Mesothelial cell of epicardium (in vitro differentiated cells): ENCODE measurements at regions not wholly inside any gene's neighbourhood (a gene's known extent, or its start where the extent isn't known, plus 50 kb on each side); places are given as distances from the start of the nearest gene placed in this dataset.

Source experiments
- DNase-seq, 2 experiments: peaks; one replicate each; pipeline ENCODE4 v3.0.0; 2021; ENCODE audit warnings: low spot score in 2 of 2; ENCODE audit not compliant: unreplicated experiment in 2 of 2
- H3K27ac Mint-ChIP-seq: 2 replicates; pipeline ENCODE4 v1.8.0; 2021; ENCODE audit warnings: mixed read lengths
- H3K27me3 Mint-ChIP-seq: 2 replicates; pipeline ENCODE4 v1.8.0; 2021; ENCODE audit warnings: low read depth, mixed read lengths
- H3K36me3 Mint-ChIP-seq: 2 replicates; pipeline ENCODE4 v1.8.0; 2021; ENCODE audit warnings: mixed read lengths
- H3K4me1 Mint-ChIP-seq: 2 replicates; pipeline ENCODE4 v1.8.0; 2021; ENCODE audit warnings: mixed read lengths
- H3K4me3 Mint-ChIP-seq: 2 replicates; pipeline ENCODE4 v1.8.0; 2021; ENCODE audit warnings: mild to moderate bottlenecking, moderate library complexity, mixed read lengths
- H3K9me3 Mint-ChIP-seq: 2 replicates; pipeline ENCODE4 v1.8.0; 2021; ENCODE audit warnings: mixed read lengths
- TF ChIP-seq, protein P1 (sequence below): fragments of 200-600 bp; sonication (generic); IDR thresholded peaks from one replicate; pipeline ENCODE4 v1.5.0; 2021; ENCODE audit warnings: antibody characterized with exemption; ENCODE audit not compliant: unreplicated experiment

- TF ChIP-seq, protein P1, sequence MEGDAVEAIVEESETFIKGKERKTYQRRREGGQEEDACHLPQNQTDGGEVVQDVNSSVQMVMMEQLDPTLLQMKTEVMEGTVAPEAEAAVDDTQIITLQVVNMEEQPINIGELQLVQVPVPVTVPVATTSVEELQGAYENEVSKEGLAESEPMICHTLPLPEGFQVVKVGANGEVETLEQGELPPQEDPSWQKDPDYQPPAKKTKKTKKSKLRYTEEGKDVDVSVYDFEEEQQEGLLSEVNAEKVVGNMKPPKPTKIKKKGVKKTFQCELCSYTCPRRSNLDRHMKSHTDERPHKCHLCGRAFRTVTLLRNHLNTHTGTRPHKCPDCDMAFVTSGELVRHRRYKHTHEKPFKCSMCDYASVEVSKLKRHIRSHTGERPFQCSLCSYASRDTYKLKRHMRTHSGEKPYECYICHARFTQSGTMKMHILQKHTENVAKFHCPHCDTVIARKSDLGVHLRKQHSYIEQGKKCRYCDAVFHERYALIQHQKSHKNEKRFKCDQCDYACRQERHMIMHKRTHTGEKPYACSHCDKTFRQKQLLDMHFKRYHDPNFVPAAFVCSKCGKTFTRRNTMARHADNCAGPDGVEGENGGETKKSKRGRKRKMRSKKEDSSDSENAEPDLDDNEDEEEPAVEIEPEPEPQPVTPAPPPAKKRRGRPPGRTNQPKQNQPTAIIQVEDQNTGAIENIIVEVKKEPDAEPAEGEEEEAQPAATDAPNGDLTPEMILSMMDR: no peak
- Mint-ChIP-seq H3K27ac (no peak overlapping the region), H3K4me3 (no peak overlapping the region), H3K4me1 (no peaks in the 10 kb centered on the region), H3K36me3 (no peaks in the 10 kb centered on the region), H3K9me3 (no peaks in the 10 kb centered on the region), H3K27me3 (peaks cover 6% of the 10 kb centered on the region)
- no peak for DNase-seq
Observed at GRCh38 chr11:33582636-33583325, 117.8 kb downstream of the C11orf91 start.

DNA sequence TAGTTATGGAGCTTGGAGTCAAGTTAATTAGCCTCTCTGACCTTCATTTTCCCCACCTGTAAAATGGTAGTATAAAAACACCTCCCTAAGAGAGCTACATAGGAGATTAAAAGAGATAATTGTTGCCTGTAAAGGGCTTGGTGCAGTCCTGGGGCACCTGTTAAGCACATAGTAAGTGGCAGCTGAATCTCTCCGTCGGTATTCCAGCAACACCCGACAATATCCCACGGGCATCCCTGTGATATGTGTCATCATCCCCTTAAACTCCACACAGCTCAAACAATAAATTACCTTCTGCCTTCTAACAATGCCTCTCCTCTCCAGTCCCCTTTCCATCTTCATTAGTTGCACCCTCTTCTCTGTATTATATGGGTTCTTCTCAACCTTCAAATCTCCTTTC lies 121.5 kb downstream of the C11orf91 start:
- no peak for DNase-seq
- no peaks in the 10 kb centered on the region for H3K4me1 Mint-ChIP-seq

GRCh38 chr11:33577204-33577603 lies 123.4 kb downstream of the C11orf91 start:
- peaks cover 4% of the 10 kb centered on the region for H3K27me3 Mint-ChIP-seq
- H3K27ac Mint-ChIP-seq: no peak overlapping the region
- no peak for DNase-seq
- TF ChIP-seq, protein P1: no peak
- no peaks in the 10 kb centered on the region for H3K36me3 Mint-ChIP-seq
- H3K9me3 Mint-ChIP-seq: peaks cover 5% of the 10 kb centered on the region
- H3K4me3 Mint-ChIP-seq: no peak overlapping the region
- no peaks in the 10 kb centered on the region for H3K4me1 Mint-ChIP-seq

More for the DNA sequence above, 121.5 kb downstream of the C11orf91 start:
- TF ChIP-seq, protein P1: no peak
- Mint-ChIP-seq H3K27ac (no peak overlapping the region), H3K9me3 (no peaks in the 10 kb centered on the region), H3K27me3 (peaks cover 6% of the 10 kb centered on the region), H3K4me3 (no peak overlapping the region), H3K36me3 (no peaks in the 10 kb centered on the region)

- TF ChIP-seq, protein P1: no peak
- Mint-ChIP-seq H3K36me3 (no peaks in the 10 kb centered on the region), H3K27me3 (no peaks in the 10 kb centered on the region), H3K27ac (no peak overlapping the region), H3K4me3 (no peak overlapping the region), H3K9me3 (peaks cover 10% of the 10 kb centered on the region), H3K4me1 (no peaks in the 10 kb centered on the region)
- no peak for DNase-seq
Observed at GRCh38 chr11:33575311-33575710, 125.3 kb downstream of the C11orf91 start.

DNA sequence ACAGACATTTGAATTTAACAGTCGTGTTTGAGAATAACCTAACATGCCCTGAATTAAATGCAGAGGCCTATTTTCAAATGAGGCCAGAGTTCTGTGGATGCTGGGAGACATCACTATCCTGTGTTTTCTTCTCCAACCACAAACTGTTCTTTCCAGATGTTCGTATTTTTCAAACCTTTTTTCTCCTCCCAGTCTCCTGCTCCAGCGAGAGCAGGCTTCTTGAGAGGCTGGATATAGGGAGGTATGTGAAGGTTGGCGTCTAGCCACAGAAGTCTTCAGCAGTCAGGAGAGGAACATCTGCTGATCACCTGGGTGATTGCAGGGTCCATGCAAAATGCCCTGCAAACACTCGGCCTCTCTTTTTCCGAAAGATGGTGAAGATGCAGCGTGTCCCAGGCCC lies 126.3 kb downstream of the C11orf91 start:
- Mint-ChIP-seq H3K27ac (no peak overlapping the region), H3K4me1 (no peaks in the 10 kb centered on the region), H3K4me3 (no peak overlapping the region), H3K9me3 (peaks cover 10% of the 10 kb centered on the region), H3K36me3 (no peaks in the 10 kb centered on the region), H3K27me3 (no peaks in the 10 kb centered on the region)
- TF ChIP-seq, protein P1: no peak
- DNase-seq: no peak
